ENCODE measurements at regions not wholly inside any gene's neighbourhood (a gene's known extent, or its start where the extent isn't known, plus 50 kb on each side); places are given as distances from the start of the nearest gene placed in this dataset.

- H3K27me3 ChIP-seq (ENCODE audit: control insufficient read depth, insufficient read depth, low read length) = no peaks in the 10 kb centered on the region
- no peaks in the 10 kb centered on the region for H3K36me3 ChIP-seq (ENCODE audit: control insufficient read depth, insufficient read depth, low read length)
- TF ChIP-seq CTCF (IDR thresholded peaks at IDR 0.05; ENCODE audit: insufficient read depth, low read length, severe bottlenecking) = no peak
- DNase-seq (ENCODE audit: low read depth) (no peak), FAIRE-seq (no peak)
- H3K4me3 ChIP-seq (ENCODE audit: low read depth, low read length) = no peak overlapping the region
Observed at GRCh38 chr11:37087650-37088572, 489.9 kb upstream of the RAG2 start.

GRCh38 chr11:37078521-37078920, 480.5 kb upstream of the RAG2 start:
- Histone ChIP-seq H3K4me3 (ENCODE audit: low read depth, low read length) (no peak overlapping the region), H3K27me3 (ENCODE audit: control insufficient read depth, insufficient read depth, low read length) (no peaks in the 10 kb centered on the region), H3K36me3 (ENCODE audit: control insufficient read depth, insufficient read depth, low read length) (no peaks in the 10 kb centered on the region)
- no peak for DNase-seq (ENCODE audit: low read depth)
- no peak for TF ChIP-seq CTCF (IDR thresholded peaks at IDR 0.05; ENCODE audit: insufficient read depth, low read length, severe bottlenecking)
- FAIRE-seq = no peak

- TF ChIP-seq CTCF (IDR thresholded peaks at IDR 0.05; ENCODE audit: insufficient read depth, low read length, severe bottlenecking) = no peak
- Histone ChIP-seq H3K36me3 (ENCODE audit: control insufficient read depth, insufficient read depth, low read length) (no peaks in the 10 kb centered on the region), H3K4me3 (ENCODE audit: low read depth, low read length) (no peak overlapping the region), H3K27me3 (ENCODE audit: control insufficient read depth, insufficient read depth, low read length) (no peaks in the 10 kb centered on the region)
- FAIRE-seq = no peak
- DNase-seq (ENCODE audit: low read depth) = no peak
Observed at GRCh38 chr11:37076866-37077265, 478.8 kb upstream of the RAG2 start.

- no peak for TF ChIP-seq CTCF (IDR thresholded peaks at IDR 0.05; ENCODE audit: insufficient read depth, low read length, severe bottlenecking)
- no peaks in the 10 kb centered on the region for H3K27me3 ChIP-seq (ENCODE audit: control insufficient read depth, insufficient read depth, low read length)
- FAIRE-seq = no peak
Observed at GRCh38 chr11:37072538-37073055, 474.6 kb upstream of the RAG2 start.

GRCh38 chr11:37050311-37050710, 452.3 kb upstream of the RAG2 start:
- no peak for TF ChIP-seq CTCF (IDR thresholded peaks at IDR 0.05; ENCODE audit: insufficient read depth, low read length, severe bottlenecking)
- H3K36me3 ChIP-seq (ENCODE audit: control insufficient read depth, insufficient read depth, low read length) = no peaks in the 10 kb centered on the region
- H3K4me3 ChIP-seq (ENCODE audit: low read depth, low read length) = no peak overlapping the region
- H3K27me3 ChIP-seq (ENCODE audit: control insufficient read depth, insufficient read depth, low read length) = no peaks in the 10 kb centered on the region
- DNase-seq (ENCODE audit: low read depth) (no peak), FAIRE-seq (no peak)

More at GRCh38 chr11:37072538-37073055, 474.6 kb upstream of the RAG2 start:
- H3K36me3 ChIP-seq (ENCODE audit: control insufficient read depth, insufficient read depth, low read length) = no peaks in the 10 kb centered on the region
- DNase-seq (ENCODE audit: low read depth) = no peak
- no peak overlapping the region for H3K4me3 ChIP-seq (ENCODE audit: low read depth, low read length)

Data from bronchial epithelial cell (primary cell).